ENCODE measurements at regions not wholly inside any gene's neighbourhood (a gene's known extent, or its start where the extent isn't known, plus 50 kb on each side); places are given as distances from the start of the nearest gene placed in this dataset.

DNA sequence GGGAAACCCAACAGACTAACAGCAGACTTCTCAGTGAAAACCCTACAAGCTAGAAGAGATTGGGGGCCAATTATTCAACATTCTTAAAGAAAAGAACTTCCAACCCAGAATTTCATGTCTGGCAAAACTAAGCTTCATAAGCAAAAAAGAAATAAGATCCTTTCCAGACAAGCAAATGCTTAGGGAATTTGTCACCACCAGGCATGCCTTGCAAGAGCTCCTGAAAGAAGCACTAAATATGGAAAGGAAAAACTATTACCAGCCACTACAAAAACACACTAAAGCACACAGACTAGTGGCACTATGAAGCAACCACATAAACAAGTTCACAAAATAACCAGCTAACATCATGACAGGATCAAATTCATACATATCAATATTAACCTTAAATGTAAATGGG, 131.1 kb downstream of the OR2K2 start:
- no peak overlapping the region for H3K18ac ChIP-seq (ENCODE audit: low read depth, low read length)
- no peak overlapping the region for H4K8ac ChIP-seq (ENCODE audit: low read depth in 2 of 2, low read length in 2 of 2)
- POLR2A ChIA-PET (ENCODE audit: unreplicated experiment) = no interaction called here
- H4K91ac ChIP-seq (ENCODE audit: insufficient read depth, low read depth, low read length) = no peak overlapping the region
- H3K4ac ChIP-seq (ENCODE audit: low read depth, low read length) = no peak overlapping the region
- in situ Hi-C loops (cut with MboI; ENCODE audit: low sequenced_read_pairs) (no loop called here), dilution Hi-C loops (cut with HindIII; ENCODE audit: low sequenced_read_pairs, unreplicated experiment) (no loop called here), intact Hi-C loops (cut with micrococcal nuclease) (no loop called here)
- peaks cover 3% of the 10 kb centered on the region for H3K9me3 ChIP-seq (ENCODE audit: control insufficient read depth, insufficient read depth, low read length)
- H3K27me3 ChIP-seq (ENCODE audit: control insufficient read depth, insufficient read depth, low read length) = no peaks in the 10 kb centered on the region
- TF ChIP-seq MXI1 (IDR thresholded peaks at IDR 0.05; ENCODE audit: borderline replicate concordance, low read depth, low read length) = no peak
- TF ChIP-seq, protein P1, sequence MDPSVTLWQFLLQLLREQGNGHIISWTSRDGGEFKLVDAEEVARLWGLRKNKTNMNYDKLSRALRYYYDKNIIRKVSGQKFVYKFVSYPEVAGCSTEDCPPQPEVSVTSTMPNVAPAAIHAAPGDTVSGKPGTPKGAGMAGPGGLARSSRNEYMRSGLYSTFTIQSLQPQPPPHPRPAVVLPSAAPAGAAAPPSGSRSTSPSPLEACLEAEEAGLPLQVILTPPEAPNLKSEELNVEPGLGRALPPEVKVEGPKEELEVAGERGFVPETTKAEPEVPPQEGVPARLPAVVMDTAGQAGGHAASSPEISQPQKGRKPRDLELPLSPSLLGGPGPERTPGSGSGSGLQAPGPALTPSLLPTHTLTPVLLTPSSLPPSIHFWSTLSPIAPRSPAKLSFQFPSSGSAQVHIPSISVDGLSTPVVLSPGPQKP (IDR thresholded peaks at IDR 0.05; ENCODE audit: borderline replicate concordance, low read depth, low read length) = no peak
- TF ChIP-seq RFX5 (IDR thresholded peaks at IDR 0.05; ENCODE audit: low read depth, low read length) = no peak
- no peak overlapping the region for H2BK5ac ChIP-seq (ENCODE audit: low read depth, low read length, poor library complexity, severe bottlenecking)
- no peak overlapping the region for H3K4me3 ChIP-seq (ENCODE audit: insufficient read depth, low read depth, low read length)
- H4K5ac ChIP-seq (ENCODE audit: low read depth, low read length) = no peak overlapping the region
- H2AFZ ChIP-seq (replicated peaks; ENCODE audit: low read length, poor library complexity) = no peak overlapping the region
- H3K9me1 ChIP-seq (ENCODE audit: insufficient read depth, low read length) = no peaks in the 10 kb centered on the region
- BruUV-seq (replicated peaks) = no TSS peak
- H3K4me2 ChIP-seq (ENCODE audit: low read depth, low read length) = no peak overlapping the region
- no peaks in the 10 kb centered on the region for H3K79me1 ChIP-seq (ENCODE audit: low read depth in 1 of 2, low read length in 2 of 2)
- no peaks in the 10 kb centered on the region for H3K36me3 ChIP-seq (ENCODE audit: control insufficient read depth, insufficient read depth, low read length)
- no peaks in the 10 kb centered on the region for H3K4me1 ChIP-seq (ENCODE audit: control insufficient read depth, insufficient read depth, low read length)
- H3K23ac ChIP-seq (ENCODE audit: low read depth, low read length) = no peak overlapping the region
- H3K27ac ChIP-seq (ENCODE audit: insufficient read depth, low read length) = no peak overlapping the region
- H2BK20ac ChIP-seq (ENCODE audit: low read depth, low read length) = no peak overlapping the region
- DNase-seq = peak; percentile 36
- CTCF ChIA-PET = no interaction called here
- H4K20me1 ChIP-seq (ENCODE audit: insufficient read depth, low read length) = no peaks in the 10 kb centered on the region
- no peak overlapping the region for H3K14ac ChIP-seq (replicated peaks; ENCODE audit: low read depth, low read length)
- no peak overlapping the region for H2BK15ac ChIP-seq (ENCODE audit: low read depth, low read length)
- H2BK120ac ChIP-seq (ENCODE audit: low read depth, low read length) = no peak overlapping the region
- H2AK5ac ChIP-seq (ENCODE audit: low read depth, low read length) = no peak overlapping the region
- H2AK9ac ChIP-seq (replicated peaks; ENCODE audit: low read depth, low read length, poor library complexity) = no peak overlapping the region
- H3K9ac ChIP-seq (ENCODE audit: low read depth, low read length) = no peak overlapping the region
- no peak overlapping the region for H3K56ac ChIP-seq (ENCODE audit: extremely low read depth, insufficient read depth, low read length)
- ATAC-seq (ENCODE audit: low read depth) = no peak

Measured in IMR-90 (cell line).